Stimulated activated naive B cell treated with anti-CD40 and anti-IgM and Interleukin-4, amounts not matched to agents 10 μg/mL and 1 μg/mL and 100 μg/mL, for 72 hours (primary cell): ENCODE measurements at regions not wholly inside any gene's neighbourhood (a gene's known extent, or its start where the extent isn't known, plus 50 kb on each side); places are given as distances from the start of the nearest gene placed in this dataset.

ENCODE experiments used
- ATAC-seq, 2 donors: fragments of 150-1000 bp; cut with Tn5 transposase; replicated peaks; 2 replicates each; pipeline ENCODE4 v1.10.0; 2021; ENCODE audit warnings: moderate library complexity in 1 of 2
- DNase-seq: peaks from one replicate; pipeline ENCODE4 v3.0.0; 2021
- H3K27ac Mint-ChIP-seq: one replicate; pipeline ENCODE4 v1.8.0; 2022; ENCODE audit warnings: mild to moderate bottlenecking, mixed read lengths
- H3K27me3 Mint-ChIP-seq, 2 donors: one replicate each; pipeline ENCODE4 v1.8.0; 2022; ENCODE audit warnings: mixed read lengths in 2 of 2
- H3K36me3 Mint-ChIP-seq, 2 donors: one replicate each; pipeline ENCODE4 v1.8.0; 2022; ENCODE audit warnings: mixed read lengths in 2 of 2, mild to moderate bottlenecking in 1 of 2
- H3K4me1 Mint-ChIP-seq, 2 donors: one replicate each; pipeline ENCODE4 v1.8.0; 2022; ENCODE audit warnings: mixed read lengths in 2 of 2, mild to moderate bottlenecking in 1 of 2
- H3K4me3 Mint-ChIP-seq, 2 donors: one replicate each; pipeline ENCODE4 v1.8.0; 2022; ENCODE audit warnings: mild to moderate bottlenecking in 2 of 2, mixed read lengths in 2 of 2, moderate library complexity in 1 of 2
- H3K9me3 Mint-ChIP-seq, 2 donors: one replicate each; pipeline ENCODE4 v1.8.0; 2022; ENCODE audit warnings: mixed read lengths in 2 of 2, mild to moderate bottlenecking in 1 of 2

- no peak for ATAC-seq
- Mint-ChIP-seq H3K27ac (no peak overlapping the region), H3K27me3 (no peaks in the 10 kb centered on the region), H3K4me3 (no peak overlapping the region), H3K4me1 (no peaks in the 10 kb centered on the region), H3K9me3 (peaks cover 2 to 4% of the 10 kb centered on the region in 2 donors), H3K36me3 (no peaks in the 10 kb centered on the region)
- no peak for DNase-seq
These were observed 375.5 kb upstream of the SLC8A1 start for GRCh38 chr2:40827392-40827791.

- ATAC-seq, result no peak
- Mint-ChIP-seq H3K4me3 (no peak overlapping the region), H3K4me1 (no peaks in the 10 kb centered on the region), H3K27ac (no peak overlapping the region), H3K36me3 (no peaks in the 10 kb centered on the region), H3K9me3 (peaks cover 5 to 7% of the 10 kb centered on the region in 2 donors), H3K27me3 (no peaks in the 10 kb centered on the region)
- no peak for DNase-seq
These were observed 379.5 kb upstream of the SLC8A1 start for GRCh38 chr2:40831321-40831873.

- no peaks in the 10 kb centered on the region for H3K9me3 Mint-ChIP-seq
- H3K4me1 Mint-ChIP-seq, result no peaks in the 10 kb centered on the region
- no peak overlapping the region for H3K4me3 Mint-ChIP-seq
- no peaks in the 10 kb centered on the region for H3K36me3 Mint-ChIP-seq
- no peaks in the 10 kb centered on the region for H3K27me3 Mint-ChIP-seq
- no peak for ATAC-seq
- DNase-seq, result no peak
- H3K27ac Mint-ChIP-seq, result no peak overlapping the region
These were observed 390.0 kb upstream of the SLC8A1 start for GRCh38 chr2:40841856-40842255.

- no peak for ATAC-seq
- Mint-ChIP-seq H3K4me3 (no peak overlapping the region), H3K36me3 (no peaks in the 10 kb centered on the region), H3K4me1 (no peaks in the 10 kb centered on the region), H3K27ac (no peak overlapping the region), H3K9me3 (no peaks in the 10 kb centered on the region), H3K27me3 (no peaks in the 10 kb centered on the region)
- no peak for DNase-seq
These were observed 392.7 kb upstream of the SLC8A1 start for GRCh38 chr2:40844353-40845277.

GRCh38 chr2:40851661-40852060, 399.8 kb upstream of the SLC8A1 start:
- Mint-ChIP-seq H3K4me1 (no peaks in the 10 kb centered on the region), H3K9me3 (peaks cover 0 to 2% of the 10 kb centered on the region in 2 donors), H3K4me3 (no peak overlapping the region), H3K27me3 (no peaks in the 10 kb centered on the region), H3K27ac (no peak overlapping the region), H3K36me3 (no peaks in the 10 kb centered on the region)
- DNase-seq (no peak), ATAC-seq (peak; percentile 39 to 48)

GRCh38 chr2:40859617-40860016, 407.7 kb upstream of the SLC8A1 start:
- Mint-ChIP-seq H3K36me3 (no peaks in the 10 kb centered on the region), H3K9me3 (peaks cover 0 to 4% of the 10 kb centered on the region in 2 donors), H3K4me3 (no peak overlapping the region), H3K27ac (no peak overlapping the region), H3K4me1 (no peaks in the 10 kb centered on the region), H3K27me3 (no peaks in the 10 kb centered on the region)
- no peak for ATAC-seq
- DNase-seq, result no peak

- no peak overlapping the region for H3K4me3 Mint-ChIP-seq
- no peaks in the 10 kb centered on the region for H3K4me1 Mint-ChIP-seq
- DNase-seq, result no peak
- H3K9me3 Mint-ChIP-seq, result no peaks in the 10 kb centered on the region
- H3K36me3 Mint-ChIP-seq, result no peaks in the 10 kb centered on the region
- no peaks in the 10 kb centered on the region for H3K27me3 Mint-ChIP-seq
- H3K27ac Mint-ChIP-seq, result no peak overlapping the region
- ATAC-seq, result no peak
These were observed 415.9 kb upstream of the SLC8A1 start for GRCh38 chr2:40867829-40868228.

- ATAC-seq (no peak), DNase-seq (no peak)
- Mint-ChIP-seq H3K27ac (no peak overlapping the region), H3K36me3 (no peaks in the 10 kb centered on the region), H3K27me3 (no peaks in the 10 kb centered on the region), H3K4me3 (no peak overlapping the region), H3K9me3 (no peaks in the 10 kb centered on the region), H3K4me1 (no peaks in the 10 kb centered on the region)
These were observed 420.7 kb upstream of the SLC8A1 start for GRCh38 chr2:40872580-40872979.

GRCh38 chr2:40874380-40874779, 422.5 kb upstream of the SLC8A1 start:
- Mint-ChIP-seq H3K9me3 (no peaks in the 10 kb centered on the region), H3K27ac (no peak overlapping the region), H3K36me3 (no peaks in the 10 kb centered on the region), H3K27me3 (no peaks in the 10 kb centered on the region), H3K4me3 (no peak overlapping the region), H3K4me1 (no peaks in the 10 kb centered on the region)
- no peak for DNase-seq
- no peak for ATAC-seq

- DNase-seq (no peak), ATAC-seq (no peak)
- no peaks in the 10 kb centered on the region for H3K27me3 Mint-ChIP-seq
These were observed 425.9 kb upstream of the SLC8A1 start for GRCh38 chr2:40877734-40878288.

GRCh38 chr2:40879305-40879704, 427.4 kb upstream of the SLC8A1 start:
- Mint-ChIP-seq H3K4me3 (no peak overlapping the region), H3K9me3 (peaks cover 0 to 1% of the 10 kb centered on the region in 2 donors), H3K27ac (no peak overlapping the region), H3K4me1 (no peaks in the 10 kb centered on the region), H3K27me3 (no peaks in the 10 kb centered on the region), H3K36me3 (no peaks in the 10 kb centered on the region)
- no peak for ATAC-seq
- no peak for DNase-seq

More at GRCh38 chr2:40877734-40878288, 425.9 kb upstream of the SLC8A1 start:
- no peak overlapping the region for H3K27ac Mint-ChIP-seq
- H3K4me3 Mint-ChIP-seq, result no peak overlapping the region
- no peaks in the 10 kb centered on the region for H3K9me3 Mint-ChIP-seq
- H3K36me3 Mint-ChIP-seq, result no peaks in the 10 kb centered on the region
- H3K4me1 Mint-ChIP-seq, result no peaks in the 10 kb centered on the region

GRCh38 chr2:40886100-40886499, 434.2 kb upstream of the SLC8A1 start:
- ATAC-seq (no peak), DNase-seq (no peak)
- no peak overlapping the region for H3K27ac Mint-ChIP-seq
- H3K9me3 Mint-ChIP-seq, result peaks cover 0 to 1% of the 10 kb centered on the region in 2 donors
- no peaks in the 10 kb centered on the region for H3K4me1 Mint-ChIP-seq
- H3K27me3 Mint-ChIP-seq, result no peaks in the 10 kb centered on the region
- H3K4me3 Mint-ChIP-seq, result no peak overlapping the region
- H3K36me3 Mint-ChIP-seq, result no peaks in the 10 kb centered on the region

GRCh38 chr2:40886655-40887054, 434.8 kb upstream of the SLC8A1 start:
- no peaks in the 10 kb centered on the region for H3K4me1 Mint-ChIP-seq
- DNase-seq (no peak), ATAC-seq (no peak)
- no peak overlapping the region for H3K27ac Mint-ChIP-seq
- H3K27me3 Mint-ChIP-seq, result no peaks in the 10 kb centered on the region
- no peak overlapping the region for H3K4me3 Mint-ChIP-seq
- peaks cover 0 to 1% of the 10 kb centered on the region in 2 donors for H3K9me3 Mint-ChIP-seq
- H3K36me3 Mint-ChIP-seq, result no peaks in the 10 kb centered on the region

- Mint-ChIP-seq H3K36me3 (no peaks in the 10 kb centered on the region), H3K4me1 (no peaks in the 10 kb centered on the region), H3K27ac (no peak overlapping the region), H3K4me3 (no peak overlapping the region), H3K27me3 (no peaks in the 10 kb centered on the region), H3K9me3 (no peaks in the 10 kb centered on the region)
- no peak for DNase-seq
- ATAC-seq, result no peak
These were observed 444.5 kb upstream of the SLC8A1 start for GRCh38 chr2:40896358-40896757.

- Mint-ChIP-seq H3K27ac (no peak overlapping the region), H3K9me3 (peaks cover 0 to 4% of the 10 kb centered on the region in 2 donors), H3K36me3 (no peaks in the 10 kb centered on the region), H3K4me3 (no peak overlapping the region), H3K27me3 (no peaks in the 10 kb centered on the region), H3K4me1 (no peaks in the 10 kb centered on the region)
- DNase-seq, result no peak
- no peak for ATAC-seq
These were observed 462.8 kb upstream of the SLC8A1 start for GRCh38 chr2:40914666-40915065.
